ENCODE measurements at regions not wholly inside any gene's neighbourhood (a gene's known extent, or its start where the extent isn't known, plus 50 kb on each side); places are given as distances from the start of the nearest gene placed in this dataset.
A peak's percentile ranks its signal among the peaks of the same experiment; 100 is the strongest.

GRCh38 chr4:189022440-189023035 is 883.3 kb downstream of the TRIML1 start:
- no peak for TF ChIP-seq CTCF (conservative IDR thresholded peaks at IDR 0.05; ENCODE audit: low read length)
- peak; percentile 48 for DNase-seq (ENCODE audit: low read depth)
- H3K4me3 ChIP-seq (ENCODE audit: low read length), result no peak overlapping the region

DNA sequence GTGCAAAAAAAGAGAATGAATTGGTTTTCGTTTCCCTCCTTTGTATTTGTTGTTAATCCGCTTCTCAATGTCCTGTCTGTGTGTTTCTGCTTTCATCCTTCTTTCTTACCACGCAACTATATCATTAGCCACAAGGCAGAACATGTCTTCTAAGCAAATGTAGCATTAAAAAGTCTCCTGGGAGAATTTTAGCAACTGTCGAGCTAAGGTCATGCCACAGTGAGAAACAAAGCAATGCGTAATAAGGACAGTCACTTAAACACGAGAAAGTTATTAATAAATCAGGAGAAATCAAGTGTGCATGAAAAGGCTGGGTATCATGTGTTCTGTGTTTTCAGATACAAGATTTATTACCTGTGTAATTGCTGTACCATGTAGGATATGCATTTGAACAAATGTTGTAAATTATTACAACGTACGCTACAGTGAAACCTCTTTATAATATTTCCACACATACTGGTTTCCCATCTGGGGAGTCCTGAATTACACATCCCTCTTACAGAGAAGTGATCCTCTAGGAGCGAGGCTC is 890.8 kb downstream of the TRIML1 start:
- TF ChIP-seq CTCF (conservative IDR thresholded peaks at IDR 0.05; ENCODE audit: low read length), result no peak
- H3K4me3 ChIP-seq (ENCODE audit: low read length), result no peak overlapping the region
- no peak for DNase-seq (ENCODE audit: low read depth)

DNA sequence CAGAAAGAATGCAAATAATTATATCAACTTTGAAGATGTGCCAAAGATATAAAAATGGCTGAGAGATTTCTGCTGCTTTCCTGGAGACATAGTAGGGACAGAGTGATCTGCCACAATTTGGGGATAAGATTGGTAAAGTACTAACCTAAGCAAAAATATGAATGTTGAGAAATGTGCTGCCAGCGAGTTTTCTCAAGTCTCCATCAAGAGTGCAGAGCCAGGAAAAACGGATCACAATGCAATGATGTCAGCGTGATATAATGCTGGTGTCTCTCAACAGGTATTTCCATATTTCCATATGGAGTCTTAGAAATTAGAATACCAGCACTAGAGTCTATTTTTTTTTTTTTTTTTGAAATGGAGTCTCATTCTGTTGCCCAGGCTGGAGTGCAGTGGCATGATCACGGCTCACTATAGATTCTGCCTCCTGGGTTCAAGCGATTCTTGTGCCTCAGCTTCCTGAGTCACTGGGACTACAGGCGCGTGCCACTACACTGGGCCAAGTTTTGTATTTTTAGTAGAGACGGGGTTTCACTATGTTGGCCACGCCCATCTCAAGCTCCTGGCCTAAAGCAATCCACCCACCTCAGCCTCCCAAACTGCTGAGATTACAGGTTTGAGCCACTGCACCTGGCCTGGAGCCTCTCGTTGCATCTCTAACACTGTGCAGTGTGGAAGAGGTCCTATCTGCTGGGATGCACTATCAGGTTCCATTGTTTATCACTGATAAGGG is 893.5 kb downstream of the TRIML1 start:
- TF ChIP-seq CTCF (conservative IDR thresholded peaks at IDR 0.05; ENCODE audit: low read length), result no peak
- no peak overlapping the region for H3K4me3 ChIP-seq (ENCODE audit: low read length)
- DNase-seq (ENCODE audit: low read depth), result no peak

- H3K4me3 ChIP-seq (ENCODE audit: low read length), result no peak overlapping the region
- DNase-seq (ENCODE audit: low read depth), result no peak
- no peak for TF ChIP-seq CTCF (conservative IDR thresholded peaks at IDR 0.05; ENCODE audit: low read length)
Measured at GRCh38 chr4:189033801-189034347, 894.6 kb downstream of the TRIML1 start.

DNA sequence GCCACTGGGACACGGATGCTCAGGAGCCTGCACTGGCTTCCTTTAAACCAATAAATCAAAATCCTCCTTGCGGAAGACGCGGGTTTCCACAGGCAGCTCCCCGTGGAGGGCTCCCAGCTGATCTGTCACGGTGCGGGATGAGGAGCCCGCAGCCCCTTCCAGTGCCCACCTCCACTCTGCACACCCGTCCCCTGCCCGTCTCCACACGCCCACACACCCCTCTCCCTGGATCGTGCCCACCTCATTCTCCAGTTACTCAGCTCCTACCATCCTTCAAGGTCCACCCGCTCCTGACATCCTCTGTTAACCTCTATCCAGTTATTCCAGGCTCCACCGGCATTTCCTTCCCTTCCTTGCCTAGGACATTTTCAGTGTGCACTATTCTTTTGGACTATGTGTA is 895.9 kb downstream of the TRIML1 start:
- H3K4me3 ChIP-seq (ENCODE audit: low read length), result no peak overlapping the region
- no peak for DNase-seq (ENCODE audit: low read depth)
- no peak for TF ChIP-seq CTCF (conservative IDR thresholded peaks at IDR 0.05; ENCODE audit: low read length)

GRCh38 chr4:189035654-189036053 is 896.4 kb downstream of the TRIML1 start:
- no peak overlapping the region for H3K4me3 ChIP-seq (ENCODE audit: low read length)
- no peak for TF ChIP-seq CTCF (conservative IDR thresholded peaks at IDR 0.05; ENCODE audit: low read length)

DNA sequence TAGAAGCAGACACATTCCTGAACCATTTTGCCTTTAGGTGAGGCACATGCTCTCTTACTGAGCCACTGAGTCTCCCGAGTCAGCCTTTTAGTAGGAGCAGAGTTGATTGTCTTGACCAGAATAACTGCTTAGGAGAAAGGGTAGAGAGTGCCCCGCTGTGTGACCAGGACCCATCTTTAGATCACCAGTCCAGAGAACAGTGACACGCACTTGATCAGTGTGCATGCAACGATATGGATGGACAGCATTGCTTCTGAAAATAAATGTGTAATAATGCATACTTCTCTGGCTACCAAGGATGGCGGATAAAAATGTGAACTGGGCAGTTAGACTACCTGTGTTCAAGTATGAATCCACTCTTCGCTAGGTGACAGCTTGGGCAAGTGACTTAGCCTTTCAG is 897.7 kb downstream of the TRIML1 start:
- H3K4me3 ChIP-seq (ENCODE audit: low read length), result no peak overlapping the region
- no peak for DNase-seq (ENCODE audit: low read depth)
- TF ChIP-seq CTCF (conservative IDR thresholded peaks at IDR 0.05; ENCODE audit: low read length), result no peak

More at GRCh38 chr4:189035654-189036053, 896.4 kb downstream of the TRIML1 start:
- no peak for DNase-seq (ENCODE audit: low read depth)

Measured in AG10803 (cell line).